GM19025 (cell line): ENCODE measurements at regions not wholly inside any gene's neighbourhood (a gene's known extent, or its start where the extent isn't known, plus 50 kb on each side); places are given as distances from the start of the nearest gene placed in this dataset.
"Not testable (repeated sequence)": the region's sequence is repeated elsewhere in the genome, so short reads cannot be mapped to it uniquely, and the experiment has no call there.

Source experiments
- ATAC-seq: cut with Tn5 transposase; IDR thresholded peaks from one replicate; pipeline ENCODE4 v1.9.1; 2021; ENCODE audit warnings: mild to moderate bottlenecking, low read depth, moderate library complexity; ENCODE audit not compliant: unreplicated experiment

DNA sequence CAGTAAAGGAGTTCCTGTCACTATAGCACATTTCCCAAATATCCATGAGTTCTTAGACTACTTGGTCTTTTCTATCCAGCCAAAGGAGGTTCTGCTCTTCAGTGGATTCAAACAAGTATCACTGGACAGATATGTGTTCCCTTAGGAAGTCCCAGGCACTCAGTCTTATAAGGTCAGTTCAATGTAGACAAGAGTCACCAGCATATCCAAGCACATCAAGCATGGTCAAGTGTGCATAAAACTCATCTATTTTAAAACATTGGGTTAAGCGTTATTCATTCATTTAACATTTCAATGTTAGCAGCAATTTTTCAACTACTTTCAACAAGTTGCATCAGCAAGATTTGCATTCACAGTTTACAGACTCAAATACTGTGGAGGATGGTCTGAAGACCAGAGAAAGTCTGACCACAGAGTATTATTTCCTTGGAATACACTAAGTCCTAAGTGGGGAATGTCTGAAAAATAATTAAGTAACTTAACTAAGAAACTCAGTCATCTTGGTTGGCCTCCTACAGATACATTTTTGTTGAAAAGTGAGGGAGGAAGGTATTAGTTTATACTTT is 630.5 kb upstream of the IGFBP7 start:
- ATAC-seq, result no peak

DNA sequence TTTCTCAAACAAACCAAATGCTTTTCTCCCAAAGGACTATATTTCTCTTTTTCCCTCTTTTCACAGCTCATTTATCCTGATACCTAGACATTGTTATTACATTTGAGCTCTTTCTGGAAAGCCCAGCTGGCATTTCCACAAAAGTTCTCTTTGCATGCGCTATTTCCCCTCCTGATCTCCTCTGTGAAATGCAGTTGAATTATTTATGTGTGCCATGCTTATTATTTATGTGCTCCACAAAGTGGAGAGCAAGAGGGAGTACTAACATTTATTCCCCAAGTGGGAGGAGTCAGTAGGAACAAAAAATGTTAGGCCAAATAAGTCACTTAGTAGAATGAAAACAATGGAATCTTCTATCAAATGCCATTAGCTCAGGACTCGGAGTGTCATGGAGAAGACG is 626.6 kb upstream of the IGFBP7 start:
- ATAC-seq, result no peak

DNA sequence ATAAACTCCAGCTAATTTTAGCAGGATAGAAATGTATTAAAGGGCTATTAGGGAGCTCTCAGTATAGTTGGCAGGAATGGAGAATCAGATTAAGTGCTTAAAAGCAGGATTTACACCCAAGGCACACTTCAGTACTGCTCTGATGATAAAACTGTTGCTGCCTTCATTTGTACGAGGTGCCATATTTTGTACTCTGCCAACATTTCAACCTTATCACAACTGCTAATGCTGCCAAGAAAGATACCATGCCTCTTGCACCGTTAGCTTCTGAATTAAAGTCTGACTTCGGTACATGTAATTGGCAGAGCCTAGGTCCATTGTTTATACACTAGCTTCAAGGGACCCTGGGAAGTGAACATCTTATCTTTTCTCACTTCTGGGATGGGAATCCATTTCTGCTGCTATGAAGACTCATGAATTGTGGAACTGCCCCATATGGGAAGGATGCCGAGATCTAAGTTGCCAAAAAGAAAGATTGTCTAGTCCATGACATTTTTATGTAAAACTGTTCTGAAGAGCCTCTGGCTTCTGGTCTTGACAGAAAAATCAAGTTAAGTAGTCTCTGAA is 624.0 kb upstream of the IGFBP7 start:
- no peak for ATAC-seq

DNA sequence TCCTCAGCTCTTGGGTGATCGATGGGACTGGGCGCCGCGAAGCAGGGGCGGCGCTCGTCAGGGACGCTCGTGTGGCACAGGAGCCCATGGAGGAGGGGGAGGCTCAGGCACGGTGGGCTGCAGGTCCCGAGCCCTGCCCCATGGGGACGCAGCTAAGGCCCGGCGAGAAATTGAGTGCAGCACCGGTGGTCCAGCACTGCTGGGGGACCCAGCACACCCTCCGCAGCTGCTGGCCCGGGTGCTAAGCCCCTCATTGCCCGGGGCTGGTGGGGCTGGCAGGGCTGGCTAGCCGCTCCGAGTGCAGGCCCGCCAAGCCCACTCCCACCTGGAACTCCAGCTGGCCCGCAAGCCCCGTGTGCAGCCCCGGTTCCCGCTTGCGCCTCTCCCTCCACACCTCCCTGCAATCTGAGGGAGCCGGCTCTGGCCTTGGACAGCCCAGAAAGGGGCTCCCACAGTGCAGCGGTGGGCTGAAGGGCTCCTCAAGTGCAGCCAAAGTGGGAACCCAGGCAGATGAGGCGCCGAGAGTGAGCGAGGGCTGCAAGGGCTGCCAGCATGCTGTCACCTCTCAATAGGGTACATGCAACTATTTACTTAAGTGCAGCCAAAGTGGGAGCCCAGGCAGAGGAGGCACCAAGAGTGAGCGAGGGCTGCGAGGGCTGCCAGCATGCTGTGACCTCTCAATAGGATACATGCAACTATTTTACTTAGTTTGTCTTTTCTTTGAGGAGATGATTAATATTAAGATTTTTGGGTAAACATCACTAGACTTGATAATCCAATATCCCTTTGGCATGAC is 619.8 kb upstream of the IGFBP7 start:
- ATAC-seq, result not testable (repeated sequence)

DNA sequence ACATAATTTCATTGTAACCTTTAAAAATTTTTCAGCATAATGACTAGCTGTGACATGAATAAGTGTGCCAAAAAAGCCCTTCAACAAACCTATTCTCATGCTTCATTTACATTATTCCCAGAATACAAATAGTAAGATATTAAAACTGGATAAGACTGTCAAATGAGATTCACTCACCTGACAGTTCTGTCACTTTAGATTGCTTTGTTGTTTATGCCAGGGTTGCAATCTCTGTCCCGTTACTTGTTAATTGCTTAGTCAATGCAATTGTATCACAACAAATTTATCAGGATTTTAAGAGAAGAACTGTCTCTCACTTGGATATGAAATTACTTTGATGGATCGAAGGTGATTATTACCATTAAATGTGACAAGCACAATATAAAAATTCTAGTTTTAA is 616.0 kb upstream of the IGFBP7 start:
- ATAC-seq, result no peak

DNA sequence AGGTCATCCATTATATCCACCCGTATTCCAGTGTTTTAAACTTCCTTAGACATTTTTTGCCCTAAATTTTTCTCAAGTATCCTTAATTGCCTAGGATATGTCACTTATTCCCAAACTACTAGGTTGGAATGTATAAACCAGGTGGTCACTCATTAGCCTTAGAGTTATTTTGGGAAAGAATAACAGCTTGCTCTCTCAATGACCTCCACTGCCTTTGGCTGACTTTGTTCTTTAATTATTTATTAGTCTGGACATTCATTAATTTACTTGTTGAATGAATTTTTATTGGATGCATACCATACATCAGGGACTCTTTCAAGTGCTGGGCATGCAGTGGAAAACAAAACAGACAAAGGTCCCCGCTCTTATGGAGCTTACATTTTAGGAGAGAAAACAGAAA is 609.3 kb upstream of the IGFBP7 start:
- no peak for ATAC-seq

DNA sequence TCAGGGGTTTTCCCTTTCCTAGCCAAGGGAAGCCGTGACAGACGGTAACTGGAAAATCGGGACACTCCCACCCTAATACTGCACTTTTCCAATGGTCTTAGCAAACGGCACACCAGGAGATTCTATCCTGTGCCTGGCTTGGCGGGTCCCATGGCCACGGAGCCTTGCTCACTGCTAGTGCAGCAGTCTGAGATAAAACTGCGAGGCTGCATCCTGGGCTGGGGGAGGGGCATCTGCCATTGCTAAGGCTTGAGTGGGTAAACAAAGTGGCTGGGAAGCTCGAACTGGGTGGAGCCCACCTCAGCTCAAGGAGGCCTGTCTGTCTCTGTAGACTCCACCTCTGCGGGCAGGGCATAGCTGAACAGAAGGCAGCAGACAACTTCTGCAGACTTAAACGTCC is 604.1 kb upstream of the IGFBP7 start:
- not testable (repeated sequence) for ATAC-seq

DNA sequence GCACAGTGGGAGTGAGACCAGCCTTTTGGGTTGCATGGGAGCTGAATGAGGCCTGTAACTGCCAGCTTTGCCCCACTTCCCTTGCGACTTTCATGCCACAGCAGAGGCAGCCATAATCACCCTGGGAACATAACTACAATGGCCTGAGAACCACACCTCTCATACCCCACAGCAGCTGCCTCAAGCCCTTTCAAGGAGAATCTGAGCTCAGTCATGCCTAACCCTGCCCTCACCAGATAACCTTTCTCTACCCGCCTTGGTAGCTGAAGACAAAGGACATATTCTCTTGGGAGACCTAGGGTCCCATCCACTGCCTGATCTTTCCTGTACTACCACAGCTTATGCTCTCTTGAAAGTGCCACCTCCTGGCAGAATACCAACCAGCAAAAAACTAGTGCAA is 599.9 kb upstream of the IGFBP7 start:
- no peak for ATAC-seq

DNA sequence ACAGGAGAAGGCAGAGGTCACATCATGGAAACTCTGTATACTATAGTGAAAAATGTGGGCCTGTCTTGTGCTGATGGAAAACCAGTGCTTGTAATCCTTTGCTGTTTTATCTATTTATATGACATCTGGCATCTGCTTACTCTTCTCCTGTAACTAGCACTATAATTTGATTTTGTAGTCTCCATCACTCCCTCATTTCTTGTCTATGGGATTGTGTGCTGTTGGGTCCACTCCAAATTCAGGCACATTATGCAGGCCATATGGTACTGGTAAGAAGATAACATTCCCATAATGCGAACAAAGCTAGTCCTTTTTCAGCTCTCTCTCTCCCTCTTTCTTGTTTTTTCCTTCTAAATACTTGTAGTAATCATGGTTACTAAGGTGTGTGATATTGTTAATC is 581.2 kb upstream of the IGFBP7 start:
- ATAC-seq, result no peak

DNA sequence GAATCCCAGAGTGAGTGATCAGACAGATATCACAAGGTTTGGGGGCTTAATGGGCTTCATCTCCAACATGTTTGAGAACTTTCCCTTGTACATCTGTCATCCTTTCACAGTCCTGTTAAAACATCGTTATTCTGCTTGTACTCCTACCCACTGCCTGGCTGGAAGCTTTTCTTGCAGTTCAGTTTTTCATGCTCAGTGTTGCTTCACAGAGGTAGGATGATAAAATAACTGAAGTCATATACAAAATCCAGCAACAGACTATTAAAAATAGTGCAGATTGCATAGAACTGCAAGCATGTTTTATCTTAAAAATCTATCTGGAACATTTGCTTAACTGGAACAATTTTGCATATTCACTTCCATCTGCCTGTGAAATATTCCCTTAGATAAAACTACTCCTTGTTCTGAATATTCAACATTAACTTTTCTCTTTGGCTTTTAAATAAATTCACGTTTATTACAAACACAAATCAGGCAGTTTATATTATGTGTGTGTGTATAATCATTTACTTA is 579.6 kb upstream of the IGFBP7 start:
- no peak for ATAC-seq

DNA sequence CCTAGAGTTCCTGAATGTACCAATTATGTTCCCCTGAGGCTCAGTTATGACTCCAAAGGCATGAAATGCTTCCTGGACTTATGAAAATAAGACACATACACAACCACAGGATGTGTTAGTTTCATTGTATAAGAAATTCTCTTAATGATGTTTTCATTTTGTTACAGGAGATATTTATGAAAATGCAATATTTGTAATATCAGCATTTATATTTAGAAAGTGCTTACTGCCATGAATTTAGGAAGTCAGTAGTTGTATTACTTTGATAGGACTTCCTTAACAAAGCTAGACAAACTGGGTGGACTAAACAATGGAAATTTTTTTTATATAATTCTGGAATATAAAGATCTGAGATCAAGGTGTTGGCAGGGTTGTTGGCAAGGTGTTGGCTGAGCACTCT is 572.1 kb upstream of the IGFBP7 start:
- ATAC-seq, result no peak

DNA sequence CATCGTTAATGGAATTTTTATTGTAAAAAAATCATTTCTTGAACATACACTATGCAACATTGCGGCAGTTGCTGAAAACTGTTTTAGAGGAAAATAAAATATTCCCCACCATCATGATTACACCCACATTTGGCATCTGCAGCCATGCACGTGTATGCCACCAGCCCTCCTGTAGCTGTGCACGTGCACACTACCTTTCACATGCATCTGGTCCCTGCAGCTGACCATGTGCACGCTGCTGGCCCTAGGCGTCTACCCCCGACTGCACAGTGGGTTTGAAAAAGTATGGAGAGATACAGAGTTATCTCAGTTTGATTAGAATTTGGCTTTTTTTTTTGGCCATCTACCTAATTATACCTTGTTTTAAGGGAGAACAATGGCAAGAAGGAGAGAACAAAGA is 569.8 kb upstream of the IGFBP7 start:
- no peak for ATAC-seq

DNA sequence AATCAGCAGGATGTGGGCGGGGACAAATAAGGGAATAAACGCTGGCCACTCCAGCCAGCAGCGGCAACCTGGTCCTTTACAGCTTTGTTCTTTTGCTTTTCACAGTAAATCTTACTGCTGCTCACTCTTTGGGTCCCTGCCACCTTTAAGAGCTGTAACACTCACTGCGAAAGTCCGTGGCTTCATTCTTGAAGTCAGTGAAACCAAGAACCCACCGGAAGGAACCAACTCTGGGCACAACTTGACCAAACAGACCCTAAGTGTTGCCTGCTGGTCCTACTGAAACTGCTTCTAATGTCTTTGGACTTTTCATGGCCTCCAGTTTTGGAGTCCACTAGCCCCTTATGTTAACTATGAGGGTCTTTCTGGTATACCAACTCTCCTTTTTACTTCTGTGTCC is 566.2 kb upstream of the IGFBP7 start:
- ATAC-seq, result no peak

DNA sequence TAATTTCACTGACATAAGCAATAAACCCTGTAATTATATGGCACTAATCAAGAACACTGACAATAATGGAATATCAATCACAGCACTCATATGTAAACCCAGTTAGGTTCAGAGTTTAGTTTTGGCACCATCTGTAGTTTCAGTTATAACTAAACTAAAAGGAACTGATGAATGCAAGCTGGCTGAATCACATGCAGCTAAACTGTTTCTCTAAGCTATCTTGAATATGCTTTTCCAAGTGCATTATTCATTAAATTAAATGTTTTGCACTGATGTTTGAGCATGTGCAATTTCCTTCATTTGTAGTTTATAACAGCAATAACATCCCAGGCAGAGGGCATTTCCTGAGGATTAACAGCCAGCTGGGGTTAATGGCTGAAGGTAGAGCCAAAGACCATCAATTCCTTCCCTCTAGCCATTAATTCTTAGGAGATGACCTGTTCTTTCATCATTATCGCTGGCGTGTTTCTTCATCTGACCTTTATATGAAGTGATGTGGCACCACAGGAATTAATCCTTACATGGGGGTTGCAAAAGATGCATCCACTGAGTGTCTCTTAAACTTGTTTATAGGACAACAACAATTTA is 562.8 kb upstream of the IGFBP7 start:
- no peak for ATAC-seq

DNA sequence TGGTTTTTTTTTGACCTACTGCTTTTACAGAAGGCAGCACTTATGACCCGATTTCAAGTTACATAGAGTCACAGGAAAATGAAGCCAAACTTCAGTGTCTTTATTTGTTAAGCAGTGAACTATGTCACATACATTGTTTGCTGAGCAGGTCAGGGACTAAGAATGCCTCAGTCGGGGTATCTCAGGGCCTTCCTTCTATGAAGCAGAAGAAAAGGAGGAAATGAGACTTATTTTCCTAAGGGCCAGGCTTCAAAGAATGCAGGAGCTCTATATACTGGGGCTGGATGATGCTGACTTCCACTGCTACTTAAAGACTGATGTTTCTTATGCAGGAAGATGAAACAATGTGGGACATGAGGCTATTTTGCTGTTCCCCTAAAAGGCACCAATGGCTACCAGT is 558.4 kb upstream of the IGFBP7 start:
- ATAC-seq, result no peak

DNA sequence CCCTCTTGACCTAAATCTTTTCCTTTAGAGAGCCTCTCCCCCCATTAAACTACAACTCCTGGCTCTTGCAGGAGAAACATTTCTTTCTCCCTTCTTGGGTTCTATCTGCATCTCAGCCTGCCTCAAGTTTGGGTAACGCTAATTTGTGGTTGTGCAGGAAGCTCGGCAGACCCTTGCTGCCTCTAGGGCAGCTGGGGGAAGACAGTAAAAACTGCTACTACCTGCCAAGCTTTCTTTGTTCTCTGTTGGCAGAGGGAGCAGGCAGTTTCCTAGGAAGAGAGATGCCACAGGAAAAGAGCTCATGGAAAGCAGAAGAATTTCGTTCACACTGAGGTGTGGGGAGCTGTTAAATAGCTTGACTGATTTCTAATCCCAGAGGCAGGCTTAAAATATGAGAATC is 555.6 kb upstream of the IGFBP7 start:
- no peak for ATAC-seq

DNA sequence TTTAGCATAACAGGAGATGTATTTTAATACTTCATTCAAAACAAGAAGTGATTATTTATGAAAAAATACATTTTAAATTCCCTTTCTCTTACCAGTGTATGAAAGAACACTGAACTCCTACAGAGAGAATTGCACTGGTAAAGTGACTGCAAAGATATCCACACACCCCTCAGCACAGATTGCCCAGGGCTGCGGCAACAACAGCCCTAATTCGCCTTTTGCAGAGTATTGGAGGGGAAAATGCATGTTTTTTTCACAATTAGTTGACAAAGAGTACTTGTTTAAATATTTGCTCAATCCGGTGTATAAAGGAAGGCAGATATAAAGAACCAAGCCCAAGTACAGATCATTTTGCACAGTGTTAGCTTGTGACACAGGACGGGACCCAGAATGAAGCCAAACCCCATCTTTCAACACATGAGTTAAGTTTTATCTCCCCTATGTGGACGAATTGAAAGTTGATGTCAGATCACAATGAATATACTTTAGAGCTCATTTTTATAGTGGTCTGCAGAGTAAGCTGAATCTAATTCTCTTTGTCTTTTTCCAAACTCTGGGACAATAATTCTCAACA is 551.4 kb upstream of the IGFBP7 start:
- ATAC-seq, result no peak

DNA sequence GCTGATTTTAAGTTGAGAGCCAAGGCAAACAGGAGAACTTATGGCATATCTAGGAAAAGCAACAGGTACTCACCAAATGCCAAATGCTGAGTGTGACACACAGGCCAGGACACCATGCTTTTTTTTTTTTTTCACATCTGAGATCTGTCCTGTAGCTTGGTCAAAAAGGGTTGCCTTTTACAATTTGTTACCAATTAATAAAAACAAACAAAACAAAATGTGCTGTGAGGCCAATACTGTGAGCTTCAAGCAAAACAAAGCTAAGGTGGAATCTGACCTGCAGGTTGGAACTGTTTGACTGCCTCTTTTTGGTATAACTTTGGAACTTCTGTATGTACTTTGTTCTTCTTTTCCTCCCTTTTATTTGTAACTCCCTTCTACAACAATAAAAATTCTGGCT is 548.5 kb upstream of the IGFBP7 start:
- no peak for ATAC-seq

DNA sequence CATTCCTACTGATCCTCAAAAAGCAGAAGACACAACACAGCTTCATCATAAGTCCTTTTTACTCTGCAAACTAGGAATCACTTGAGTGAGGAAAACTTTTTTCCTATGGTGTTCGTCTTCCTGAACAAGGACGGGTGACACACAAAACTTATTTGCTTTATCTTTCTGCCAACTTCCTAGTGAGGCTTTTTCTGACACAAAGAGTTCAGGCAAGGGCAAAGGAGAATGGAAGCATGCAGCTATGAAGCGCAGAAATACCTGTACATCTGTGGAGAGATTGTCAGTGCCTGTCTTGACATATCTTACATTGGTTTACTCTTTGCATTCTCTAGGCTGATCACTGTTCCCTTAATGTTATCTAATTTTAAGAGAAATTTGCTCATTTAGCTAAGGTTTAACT is 548.0 kb upstream of the IGFBP7 start:
- no peak for ATAC-seq

DNA sequence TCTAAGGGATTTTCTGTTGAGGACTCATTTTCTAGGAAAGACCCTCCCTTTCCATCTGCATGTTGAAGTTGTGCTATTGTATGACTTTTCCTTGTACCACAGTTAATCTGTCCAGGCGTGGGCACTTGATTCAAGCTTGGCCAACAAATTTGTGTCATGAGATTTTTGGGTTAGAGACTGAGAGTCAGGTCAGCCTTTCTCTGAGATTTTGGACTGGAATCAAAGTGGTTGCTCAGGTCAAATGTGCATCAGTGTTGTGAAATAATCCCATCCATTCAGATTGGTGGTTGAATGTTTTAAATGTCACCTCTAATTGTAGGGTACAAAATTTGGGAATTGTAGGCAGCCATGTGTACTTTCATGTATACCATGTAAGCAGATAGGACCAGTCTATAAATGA is 545.2 kb upstream of the IGFBP7 start:
- no peak for ATAC-seq

DNA sequence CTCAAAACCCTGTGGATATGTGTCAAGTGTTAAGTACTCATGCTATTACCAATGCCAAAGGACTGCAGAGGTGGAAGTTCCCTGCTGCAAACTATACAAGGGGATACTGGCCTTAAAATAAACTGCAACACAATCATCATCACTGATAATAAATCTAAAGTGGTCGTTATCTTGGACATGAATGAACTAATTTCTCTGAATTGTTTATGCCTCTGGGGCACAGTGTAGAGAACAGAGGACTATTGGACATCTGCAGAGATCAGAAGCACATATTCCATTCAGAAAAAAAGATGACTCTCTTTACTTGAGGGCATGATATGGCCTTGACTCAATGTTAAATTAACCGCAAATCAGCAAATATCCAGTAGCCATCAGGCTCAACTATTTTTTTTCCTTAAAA is 542.6 kb upstream of the IGFBP7 start:
- ATAC-seq, result no peak
